ENCODE measurements at regions not wholly inside any gene's neighbourhood (a gene's known extent, or its start where the extent isn't known, plus 50 kb on each side); places are given as distances from the start of the nearest gene placed in this dataset.

DNA sequence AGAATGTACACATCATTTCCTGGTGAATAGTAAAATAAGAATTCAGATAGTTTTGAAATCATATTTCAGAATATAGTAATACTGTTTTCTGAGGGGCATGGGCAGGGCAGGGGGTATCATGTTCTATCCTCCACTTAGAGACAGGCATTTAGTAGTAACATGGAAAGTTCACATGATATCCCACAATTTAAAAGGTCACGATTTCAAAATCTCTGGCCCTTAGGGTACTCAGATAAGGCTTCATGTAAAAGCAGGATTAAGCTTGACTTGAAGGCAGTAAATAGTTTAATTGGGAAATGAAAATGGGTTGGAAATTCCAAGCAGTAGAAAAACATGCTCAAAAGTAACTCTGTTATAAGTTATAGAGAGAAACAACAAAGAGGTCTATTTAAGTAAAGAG is 353.2 kb upstream of the AGTR1 start:
- Mint-ChIP-seq H3K4me1 (no peaks in the 10 kb centered on the region), H3K27me3 (ENCODE audit: low read depth) (no peaks in the 10 kb centered on the region), H3K9me3 (peaks cover 18% of the 10 kb centered on the region)

GRCh38 chr3:148360051-148360450 is 337.7 kb upstream of the AGTR1 start:
- no peaks in the 10 kb centered on the region for H3K4me1 Mint-ChIP-seq

More for the DNA sequence above, 353.2 kb upstream of the AGTR1 start:
- DNase-seq (ENCODE audit: low read depth, low spot score) = no peak
- no peak for TF ChIP-seq CTCF (conservative IDR thresholded peaks at IDR 0.05)
- Mint-ChIP-seq H3K4me3 (no peak overlapping the region), H3K36me3 (ENCODE audit: low read depth) (peaks cover 11% of the 10 kb centered on the region), H3K27ac (ENCODE audit: unreplicated experiment) (no peak overlapping the region)

DNA sequence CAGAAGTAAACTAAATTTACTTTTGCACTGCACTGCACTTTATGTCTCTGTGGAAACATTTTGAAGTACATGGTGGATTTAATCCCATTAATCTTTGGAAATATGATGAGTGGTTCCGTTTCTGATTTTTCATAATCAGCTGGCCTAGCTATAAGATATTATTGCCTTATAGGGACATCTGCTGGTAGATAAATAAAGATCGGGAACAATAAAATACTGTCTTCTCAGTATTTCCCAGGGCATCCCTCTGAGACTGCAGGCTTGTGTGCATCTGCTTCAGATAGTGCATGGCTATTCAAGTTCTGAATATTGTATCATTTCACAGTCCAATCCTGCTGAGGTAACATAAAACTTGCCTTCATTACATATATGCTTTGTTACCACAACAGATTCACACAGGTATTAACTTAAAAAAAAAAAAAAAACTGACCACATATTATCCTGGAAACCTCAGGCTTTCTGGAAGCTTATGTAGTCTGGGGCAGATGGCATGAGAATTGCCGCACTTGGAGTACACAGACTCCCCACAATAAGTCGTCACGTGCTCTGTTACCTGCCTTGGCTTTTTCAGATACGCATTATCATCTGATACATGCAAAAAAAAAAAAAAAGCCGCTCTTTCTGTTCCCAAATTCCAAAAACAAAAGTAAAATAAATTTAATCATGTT is 330.8 kb upstream of the AGTR1 start:
- no peaks in the 10 kb centered on the region for H3K4me1 Mint-ChIP-seq
- no peaks in the 10 kb centered on the region for H3K27me3 Mint-ChIP-seq (ENCODE audit: low read depth)
- no peak for DNase-seq (ENCODE audit: low read depth, low spot score)
- no peak overlapping the region for H3K4me3 Mint-ChIP-seq
- H3K36me3 Mint-ChIP-seq (ENCODE audit: low read depth) = no peaks in the 10 kb centered on the region
- H3K27ac Mint-ChIP-seq (ENCODE audit: unreplicated experiment) = no peak overlapping the region
- peak; percentile 35 for TF ChIP-seq CTCF (conservative IDR thresholded peaks at IDR 0.05)
- H3K9me3 Mint-ChIP-seq = no peaks in the 10 kb centered on the region

More at GRCh38 chr3:148360051-148360450, 337.7 kb upstream of the AGTR1 start:
- no peaks in the 10 kb centered on the region for H3K36me3 Mint-ChIP-seq (ENCODE audit: low read depth)
- no peaks in the 10 kb centered on the region for H3K9me3 Mint-ChIP-seq
- H3K4me3 Mint-ChIP-seq = no peak overlapping the region
- H3K27ac Mint-ChIP-seq (ENCODE audit: unreplicated experiment) = no peak overlapping the region
- no peak for DNase-seq (ENCODE audit: low read depth, low spot score)
- TF ChIP-seq CTCF (conservative IDR thresholded peaks at IDR 0.05) = no peak
- H3K27me3 Mint-ChIP-seq (ENCODE audit: low read depth) = no peaks in the 10 kb centered on the region

- no peak overlapping the region for H3K27ac Mint-ChIP-seq (ENCODE audit: unreplicated experiment)
- H3K4me1 Mint-ChIP-seq = no peaks in the 10 kb centered on the region
- no peak overlapping the region for H3K4me3 Mint-ChIP-seq
- no peaks in the 10 kb centered on the region for H3K9me3 Mint-ChIP-seq
- DNase-seq (ENCODE audit: low read depth, low spot score) = no peak
- no peaks in the 10 kb centered on the region for H3K36me3 Mint-ChIP-seq (ENCODE audit: low read depth)
- no peak for TF ChIP-seq CTCF (conservative IDR thresholded peaks at IDR 0.05)
- H3K27me3 Mint-ChIP-seq (ENCODE audit: low read depth) = no peaks in the 10 kb centered on the region
Observed at GRCh38 chr3:148367756-148368155, 329.9 kb upstream of the AGTR1 start.

- Mint-ChIP-seq H3K4me1 (no peaks in the 10 kb centered on the region), H3K27me3 (ENCODE audit: low read depth) (no peaks in the 10 kb centered on the region), H3K9me3 (no peaks in the 10 kb centered on the region), H3K36me3 (ENCODE audit: low read depth) (no peaks in the 10 kb centered on the region), H3K4me3 (no peak overlapping the region), H3K27ac (ENCODE audit: unreplicated experiment) (no peak overlapping the region)
- TF ChIP-seq CTCF (conservative IDR thresholded peaks at IDR 0.05) = no peak
- no peak for DNase-seq (ENCODE audit: low read depth, low spot score)
Observed at GRCh38 chr3:148369381-148369780, 328.3 kb upstream of the AGTR1 start.

Measured in neural crest cell (in vitro differentiated cells).